Parathyroid adenoma (tissue), 2 donors: ENCODE measurements at regions not wholly inside any gene's neighbourhood (a gene's known extent, or its start where the extent isn't known, plus 50 kb on each side); places are given as distances from the start of the nearest gene placed in this dataset.

Experiments
- H2AFZ ChIP-seq: fragments of 300-600 bp; sonication (generic); one replicate; pipeline ENCODE4 v1.7.0; 2017; ENCODE audit warnings: antibody characterized with exemption, mild to moderate bottlenecking
- H3K27ac ChIP-seq: fragments of 300-600 bp; sonication (generic); one replicate; pipeline ENCODE4 v1.7.0; 2017
- H3K27me3 ChIP-seq: fragments of 300-600 bp; sonication (generic); one replicate; pipeline ENCODE4 v1.7.0; 2017; ENCODE audit warnings: low read length; ENCODE audit not compliant: control insufficient read depth, insufficient read depth
- H3K36me3 ChIP-seq: fragments of 300-600 bp; sonication (generic); one replicate; pipeline ENCODE4 v1.7.0; 2017; ENCODE audit warnings: low read length; ENCODE audit not compliant: control insufficient read depth, insufficient read depth
- H3K4me1 ChIP-seq: fragments of 300-600 bp; sonication (generic); one replicate; pipeline ENCODE4 v1.7.0; 2017; ENCODE audit warnings: control low read depth
- H3K4me2 ChIP-seq: fragments of 300-600 bp; sonication (generic); one replicate; pipeline ENCODE4 v1.7.0; 2017; ENCODE audit warnings: low read length
- H3K4me3 ChIP-seq: fragments of 300-600 bp; sonication (generic); one replicate; pipeline ENCODE4 v1.7.0; 2017; ENCODE audit warnings: low read depth, low read length
- H3K79me2 ChIP-seq: fragments of 300-600 bp; sonication (generic); one replicate; pipeline ENCODE4 v1.7.0; 2017; ENCODE audit warnings: control low read depth
- H3K9ac ChIP-seq: fragments of 300-600 bp; sonication (generic); one replicate; pipeline ENCODE4 v1.7.0; 2017; ENCODE audit warnings: mild to moderate bottlenecking
- H3K9me3 ChIP-seq: fragments of 300-600 bp; sonication (generic); one replicate; pipeline ENCODE4 v1.7.0; 2017; ENCODE audit warnings: low read length; ENCODE audit not compliant: control insufficient read depth
- CTCF ChIP-seq: fragments of 300-600 bp; sonication (generic); IDR thresholded peaks from one replicate; pipeline ENCODE4 v1.7.0; 2017; ENCODE audit warnings: antibody characterized with exemption, mild to moderate bottlenecking
- donor health status: primary hyperparathyroidism.

GRCh38 chr1:103208844-103209243, 100.5 kb upstream of the COL11A1 start:
- H3K9ac ChIP-seq: no peak overlapping the region
- no peak overlapping the region for H3K4me2 ChIP-seq
- H3K4me3 ChIP-seq: no peak overlapping the region
- no peak for TF ChIP-seq CTCF
- no peaks in the 10 kb centered on the region for H3K36me3 ChIP-seq
- H3K27ac ChIP-seq: no peak overlapping the region
- no peaks in the 10 kb centered on the region for H3K27me3 ChIP-seq
- no peak overlapping the region for H2AFZ ChIP-seq
- no peaks in the 10 kb centered on the region for H3K4me1 ChIP-seq
- no peaks in the 10 kb centered on the region for H3K79me2 ChIP-seq
- H3K9me3 ChIP-seq: no peaks in the 10 kb centered on the region

- H3K79me2 ChIP-seq: no peaks in the 10 kb centered on the region
- H3K4me3 ChIP-seq: no peak overlapping the region
- H3K4me2 ChIP-seq: no peak overlapping the region
- H3K9ac ChIP-seq: no peak overlapping the region
- H3K27ac ChIP-seq: no peak overlapping the region
- no peaks in the 10 kb centered on the region for H3K9me3 ChIP-seq
- H2AFZ ChIP-seq: no peak overlapping the region
- no peaks in the 10 kb centered on the region for H3K27me3 ChIP-seq
- no peak for TF ChIP-seq CTCF
- H3K4me1 ChIP-seq: no peaks in the 10 kb centered on the region
- H3K36me3 ChIP-seq: no peaks in the 10 kb centered on the region
Measured at GRCh38 chr1:103199001-103199400, 90.7 kb upstream of the COL11A1 start.

DNA sequence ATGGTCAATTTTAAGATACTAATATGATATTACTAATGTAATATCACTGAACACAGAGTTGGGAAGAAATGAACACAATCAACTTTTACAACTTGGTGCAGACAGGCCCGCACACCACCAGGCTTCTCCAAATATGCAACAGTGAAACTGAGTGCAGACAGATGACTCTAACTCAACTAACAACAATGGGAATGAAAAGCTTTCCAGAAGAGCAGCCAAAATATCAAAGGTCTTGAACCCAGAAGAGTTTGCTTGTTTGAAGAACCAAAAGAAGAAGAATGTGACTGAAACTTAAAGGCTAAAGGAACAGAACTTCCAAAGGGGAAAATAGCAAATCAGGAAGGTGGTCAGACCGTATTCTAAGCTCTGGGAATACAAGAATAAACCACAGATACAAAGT, 89.8 kb upstream of the COL11A1 start:
- H3K36me3 ChIP-seq: no peaks in the 10 kb centered on the region
- TF ChIP-seq CTCF: no peak
- H3K4me1 ChIP-seq: no peaks in the 10 kb centered on the region
- no peak overlapping the region for H3K9ac ChIP-seq
- no peak overlapping the region for H3K4me2 ChIP-seq
- no peaks in the 10 kb centered on the region for H3K9me3 ChIP-seq
- H3K27ac ChIP-seq: no peak overlapping the region
- no peaks in the 10 kb centered on the region for H3K79me2 ChIP-seq
- H3K4me3 ChIP-seq: no peak overlapping the region
- no peak overlapping the region for H2AFZ ChIP-seq
- no peaks in the 10 kb centered on the region for H3K27me3 ChIP-seq

DNA sequence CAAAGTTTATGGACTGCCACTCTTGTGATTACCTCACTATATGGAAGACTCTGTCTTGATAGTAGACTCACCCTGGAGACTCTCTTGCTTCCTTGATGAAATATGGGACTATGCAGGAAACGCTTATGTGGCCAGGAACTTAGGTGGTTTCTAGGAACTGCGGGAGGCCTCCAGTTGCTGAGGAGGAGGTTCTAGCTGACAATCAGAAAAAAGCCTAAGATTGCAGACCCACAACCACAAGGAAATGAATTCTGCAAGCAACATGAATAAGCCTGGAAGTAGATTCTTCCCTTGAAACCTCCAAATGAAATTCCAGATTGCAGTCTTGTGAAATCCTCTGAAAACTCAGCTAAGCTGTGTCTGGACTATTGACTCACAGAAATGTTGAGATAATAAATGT, 88.9 kb upstream of the COL11A1 start:
- no peak overlapping the region for H2AFZ ChIP-seq
- H3K4me1 ChIP-seq: no peaks in the 10 kb centered on the region
- no peaks in the 10 kb centered on the region for H3K79me2 ChIP-seq
- no peak for TF ChIP-seq CTCF
- no peak overlapping the region for H3K4me3 ChIP-seq
- H3K9me3 ChIP-seq: no peaks in the 10 kb centered on the region
- no peak overlapping the region for H3K27ac ChIP-seq
- H3K4me2 ChIP-seq: no peak overlapping the region
- H3K36me3 ChIP-seq: no peaks in the 10 kb centered on the region
- H3K9ac ChIP-seq: no peak overlapping the region
- H3K27me3 ChIP-seq: no peaks in the 10 kb centered on the region

- Histone ChIP-seq H3K9ac (no peak overlapping the region), H3K4me3 (no peak overlapping the region), H3K36me3 (no peaks in the 10 kb centered on the region), H3K4me2 (no peak overlapping the region), H3K27ac (no peak overlapping the region), H3K4me1 (no peaks in the 10 kb centered on the region), H3K27me3 (no peaks in the 10 kb centered on the region), H3K9me3 (no peaks in the 10 kb centered on the region), H2AFZ (no peak overlapping the region), H3K79me2 (no peaks in the 10 kb centered on the region)
- no peak for TF ChIP-seq CTCF
Measured at GRCh38 chr1:103194984-103195383, 86.7 kb upstream of the COL11A1 start.
